SK-N-MC (cell line): ENCODE measurements at regions not wholly inside any gene's neighbourhood (a gene's known extent, or its start where the extent isn't known, plus 50 kb on each side); places are given as distances from the start of the nearest gene placed in this dataset.

ENCODE experiments used
- DNase-seq: peaks from one replicate; pipeline ENCODE4 v3.0.0-alpha.2; 2011; ENCODE audit warnings: low read depth, low spot score
- H3K27ac ChIP-seq: fragments of 200-600 bp; sonication (generic); 2 replicates; pipeline ENCODE4 v1.5.1; 2016; ENCODE audit warnings: mixed run types
- H3K36me3 ChIP-seq: fragments of 200-600 bp; sonication (generic); 2 replicates; pipeline ENCODE4 v1.6.1; 2017; ENCODE audit warnings: antibody characterized with exemption, low read length, mixed read lengths; ENCODE audit not compliant: insufficient read depth
- H3K4me3 ChIP-seq: fragments of 200-600 bp; sonication (generic); 2 replicates; pipeline ENCODE4 v1.5.1; 2016
- H3K9ac ChIP-seq: fragments of 200-600 bp; sonication (generic); 2 replicates; pipeline ENCODE4 v1.8.0; 2017; ENCODE audit warnings: mixed run types, mixed read lengths; ENCODE audit not compliant: insufficient read length
- H3K9me3 ChIP-seq: fragments of 200-600 bp; sonication (generic); 2 replicates; pipeline ENCODE4 v1.6.1; 2017; ENCODE audit warnings: low read depth, mild to moderate bottlenecking, antibody characterized with exemption, low read length, moderate library complexity, mixed read lengths
- EZH2 ChIP-seq: fragments of 200-600 bp; sonication (generic); IDR thresholded peaks from one replicate; pipeline ENCODE4 v1.6.1; 2017; ENCODE audit warnings: antibody characterized with exemption
- FOXP2 ChIP-seq: optimal IDR thresholded peaks from 2 replicates; pipeline ENCODE3; 2011; ENCODE audit warnings: mild to moderate bottlenecking, moderate library complexity; ENCODE audit not compliant: insufficient read depth; ENCODE audit errors: extremely low read length, control extremely low read depth
- POLR2AphosphoS5 ChIP-seq: IDR thresholded peaks from 2 replicates; pipeline ENCODE4 v1.6.1; 2012; ENCODE audit warnings: mild to moderate bottlenecking, low read depth, low read length, borderline replicate concordance

GRCh38 chr1:47692196-47692595 lies 254.4 kb downstream of the FOXD2 start:
- Histone ChIP-seq H3K9me3 (no peaks in the 10 kb centered on the region), H3K27ac (no peak overlapping the region), H3K36me3 (no peaks in the 10 kb centered on the region), H3K4me3 (no peak overlapping the region), H3K9ac (no peak overlapping the region)
- no peak for DNase-seq
- TF ChIP-seq POLR2AphosphoS5 (no peak), EZH2 (no peak), FOXP2 (no peak)

- Histone ChIP-seq H3K36me3 (no peaks in the 10 kb centered on the region), H3K27ac (no peak overlapping the region), H3K9ac (no peak overlapping the region), H3K9me3 (no peaks in the 10 kb centered on the region), H3K4me3 (no peak overlapping the region)
- DNase-seq, result no peak
- TF ChIP-seq FOXP2 (no peak), EZH2 (no peak), POLR2AphosphoS5 (no peak)
Observed at GRCh38 chr1:47693115-47693514, 255.3 kb downstream of the FOXD2 start.

- no peak for TF ChIP-seq POLR2AphosphoS5
- TF ChIP-seq EZH2, result no peak
- no peak for TF ChIP-seq FOXP2
- Histone ChIP-seq H3K4me3 (no peak overlapping the region), H3K36me3 (no peaks in the 10 kb centered on the region), H3K27ac (no peak overlapping the region), H3K9me3 (no peaks in the 10 kb centered on the region), H3K9ac (no peak overlapping the region)
- DNase-seq, result no peak
Observed at GRCh38 chr1:47694011-47694890, 256.4 kb downstream of the FOXD2 start.

- H3K36me3 ChIP-seq, result no peaks in the 10 kb centered on the region
- no peak overlapping the region for H3K27ac ChIP-seq
- no peak overlapping the region for H3K4me3 ChIP-seq
- no peak for DNase-seq
- TF ChIP-seq FOXP2 (no peak), POLR2AphosphoS5 (no peak), EZH2 (no peak)
- H3K9ac ChIP-seq, result no peak overlapping the region
- H3K9me3 ChIP-seq, result no peaks in the 10 kb centered on the region
Observed at GRCh38 chr1:47696404-47696736, 258.5 kb downstream of the FOXD2 start.

GRCh38 chr1:47696737-47697441 lies 259.0 kb downstream of the FOXD2 start:
- Histone ChIP-seq H3K36me3 (no peaks in the 10 kb centered on the region), H3K9me3 (no peaks in the 10 kb centered on the region), H3K4me3 (no peak overlapping the region), H3K27ac (no peak overlapping the region), H3K9ac (no peak overlapping the region)
- TF ChIP-seq EZH2 (no peak), FOXP2 (no peak), POLR2AphosphoS5 (no peak)
- DNase-seq, result no peak

- Histone ChIP-seq H3K9ac (no peak overlapping the region), H3K4me3 (no peak overlapping the region), H3K27ac (no peak overlapping the region), H3K36me3 (no peaks in the 10 kb centered on the region), H3K9me3 (no peaks in the 10 kb centered on the region)
- TF ChIP-seq FOXP2 (no peak), POLR2AphosphoS5 (no peak), EZH2 (no peak)
- DNase-seq, result no peak
Observed at GRCh38 chr1:47697616-47698335, 259.9 kb downstream of the FOXD2 start.

GRCh38 chr1:47699492-47700235 lies 261.8 kb downstream of the FOXD2 start:
- DNase-seq, result no peak
- Histone ChIP-seq H3K9me3 (no peaks in the 10 kb centered on the region), H3K4me3 (no peak overlapping the region), H3K9ac (no peak overlapping the region), H3K36me3 (no peaks in the 10 kb centered on the region), H3K27ac (no peak overlapping the region)
- TF ChIP-seq FOXP2, result no peak
- no peak for TF ChIP-seq POLR2AphosphoS5
- TF ChIP-seq EZH2, result no peak

- H3K9ac ChIP-seq, result no peak overlapping the region
- no peaks in the 10 kb centered on the region for H3K9me3 ChIP-seq
- no peak for DNase-seq
- no peaks in the 10 kb centered on the region for H3K36me3 ChIP-seq
- no peak for TF ChIP-seq POLR2AphosphoS5
- no peak for TF ChIP-seq FOXP2
- no peak for TF ChIP-seq EZH2
- H3K4me3 ChIP-seq, result no peak overlapping the region
- no peak overlapping the region for H3K27ac ChIP-seq
Observed at GRCh38 chr1:47701283-47701682, 263.4 kb downstream of the FOXD2 start.
